ENCODE measurements at regions not wholly inside any gene's neighbourhood (a gene's known extent, or its start where the extent isn't known, plus 50 kb on each side); places are given as distances from the start of the nearest gene placed in this dataset.

GRCh38 chr4:134780244-134780643, 578.7 kb upstream of the PABPC4L start:
- TF ChIP-seq CTCF (IDR thresholded peaks at IDR 0.05) = no peak
- no peak for TF ChIP-seq EP300 (IDR thresholded peaks at IDR 0.05)
- TF ChIP-seq POLR2AphosphoS5 (IDR thresholded peaks at IDR 0.05) = no peak
- no peak for TF ChIP-seq POLR2A (IDR thresholded peaks at IDR 0.05)
- Histone ChIP-seq H3K9me3 (peaks cover 6% of the 10 kb centered on the region), H3K4me3 (no peak overlapping the region), H3K4me1 (no peaks in the 10 kb centered on the region), H3K27me3 (no peaks in the 10 kb centered on the region), H3K36me3 (no peaks in the 10 kb centered on the region), H3K27ac (no peak overlapping the region)
- DNase-seq (ENCODE audit: low spot score in 2 of 2) = no peak
- WGBS = 76% methylated on average over 2 of the region's 2 CpGs

- Histone ChIP-seq H3K36me3 (no peaks in the 10 kb centered on the region), H3K27ac (no peak overlapping the region), H3K27me3 (no peaks in the 10 kb centered on the region), H3K9me3 (no peaks in the 10 kb centered on the region), H3K4me3 (no peak overlapping the region), H3K4me1 (no peaks in the 10 kb centered on the region)
- 4% methylated on average over 2 of the region's 2 CpGs for WGBS
- no peak for DNase-seq (ENCODE audit: low spot score in 2 of 2)
- TF ChIP-seq POLR2A (IDR thresholded peaks at IDR 0.05) (no peak), POLR2AphosphoS5 (IDR thresholded peaks at IDR 0.05) (no peak), CTCF (IDR thresholded peaks at IDR 0.05) (no peak), EP300 (IDR thresholded peaks at IDR 0.05) (no peak)
Observed at GRCh38 chr4:134777606-134778005, 576.0 kb upstream of the PABPC4L start.

- DNase-seq (ENCODE audit: low spot score in 2 of 2) = no peak
- Histone ChIP-seq H3K4me1 (no peaks in the 10 kb centered on the region), H3K9me3 (peaks cover 5% of the 10 kb centered on the region), H3K27ac (no peak overlapping the region), H3K4me3 (no peak overlapping the region), H3K36me3 (no peaks in the 10 kb centered on the region), H3K27me3 (no peaks in the 10 kb centered on the region)
- TF ChIP-seq CTCF (IDR thresholded peaks at IDR 0.05) (no peak), POLR2A (IDR thresholded peaks at IDR 0.05) (no peak), POLR2AphosphoS5 (IDR thresholded peaks at IDR 0.05) (no peak), EP300 (IDR thresholded peaks at IDR 0.05) (no peak)
- 60% methylated on average over 2 of the region's 4 CpGs for WGBS
Observed at GRCh38 chr4:134773497-134774000, 572.0 kb upstream of the PABPC4L start.

GRCh38 chr4:134762053-134762452, 560.5 kb upstream of the PABPC4L start:
- H3K4me1 ChIP-seq = no peaks in the 10 kb centered on the region
- no peak overlapping the region for H3K27ac ChIP-seq
- TF ChIP-seq EP300 (IDR thresholded peaks at IDR 0.05) = no peak
- no peak for TF ChIP-seq CTCF (IDR thresholded peaks at IDR 0.05)
- no peak for TF ChIP-seq POLR2AphosphoS5 (IDR thresholded peaks at IDR 0.05)
- no peak for TF ChIP-seq POLR2A (IDR thresholded peaks at IDR 0.05)
- H3K36me3 ChIP-seq = no peaks in the 10 kb centered on the region
- H3K27me3 ChIP-seq = no peaks in the 10 kb centered on the region
- DNase-seq (ENCODE audit: low spot score in 2 of 2) = no peak
- H3K9me3 ChIP-seq = no peaks in the 10 kb centered on the region
- WGBS = 60% methylated on average over 4 of the region's 4 CpGs
- H3K4me3 ChIP-seq = no peak overlapping the region

GRCh38 chr4:134756421-134756820, 554.8 kb upstream of the PABPC4L start:
- no peak for TF ChIP-seq POLR2AphosphoS5 (IDR thresholded peaks at IDR 0.05)
- no peak for TF ChIP-seq EP300 (IDR thresholded peaks at IDR 0.05)
- no peak for TF ChIP-seq POLR2A (IDR thresholded peaks at IDR 0.05)
- TF ChIP-seq CTCF (IDR thresholded peaks at IDR 0.05) = no peak
- 83% methylated on average over 3 of the region's 3 CpGs for WGBS
- Histone ChIP-seq H3K4me3 (no peak overlapping the region), H3K36me3 (no peaks in the 10 kb centered on the region), H3K27me3 (no peaks in the 10 kb centered on the region), H3K27ac (no peak overlapping the region), H3K9me3 (no peaks in the 10 kb centered on the region), H3K4me1 (no peaks in the 10 kb centered on the region)
- DNase-seq (ENCODE audit: low spot score in 2 of 2) = no peak

All from suprapubic skin (tissue), 4 donors.